ENCODE measurements at regions not wholly inside any gene's neighbourhood (a gene's known extent, or its start where the extent isn't known, plus 50 kb on each side); places are given as distances from the start of the nearest gene placed in this dataset.

DNA sequence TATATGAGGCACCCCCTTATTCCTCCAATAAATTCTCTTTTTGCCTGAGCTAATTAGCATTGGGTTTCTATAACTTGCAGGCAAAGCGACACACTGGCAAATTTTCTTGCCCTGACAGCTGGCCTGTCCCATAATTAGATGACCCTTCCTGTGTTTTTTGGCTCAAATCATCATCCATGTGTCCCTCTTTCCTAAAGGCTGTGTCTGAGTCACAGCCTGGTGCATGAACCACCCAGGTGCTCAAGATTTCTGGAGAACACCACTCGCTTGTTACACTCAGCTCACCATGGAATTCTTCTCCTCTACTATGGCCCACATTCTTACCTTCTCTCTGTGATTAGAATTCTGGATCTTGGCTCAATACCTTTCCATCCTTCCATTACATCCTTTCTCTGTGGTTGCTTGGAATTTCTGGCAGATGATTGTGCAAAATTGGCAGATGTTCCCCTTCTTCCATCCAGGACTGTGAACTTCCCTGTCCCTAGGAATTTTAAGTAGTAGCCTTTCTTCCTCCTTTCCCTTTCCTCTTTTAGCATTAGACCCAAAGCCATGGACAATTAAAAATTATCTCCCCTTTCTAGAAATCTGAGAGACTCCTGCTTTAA is 116.0 kb upstream of the ANKRD1 start:
- DNase-seq (ENCODE audit: low read depth), result peak; percentile 24

DNA sequence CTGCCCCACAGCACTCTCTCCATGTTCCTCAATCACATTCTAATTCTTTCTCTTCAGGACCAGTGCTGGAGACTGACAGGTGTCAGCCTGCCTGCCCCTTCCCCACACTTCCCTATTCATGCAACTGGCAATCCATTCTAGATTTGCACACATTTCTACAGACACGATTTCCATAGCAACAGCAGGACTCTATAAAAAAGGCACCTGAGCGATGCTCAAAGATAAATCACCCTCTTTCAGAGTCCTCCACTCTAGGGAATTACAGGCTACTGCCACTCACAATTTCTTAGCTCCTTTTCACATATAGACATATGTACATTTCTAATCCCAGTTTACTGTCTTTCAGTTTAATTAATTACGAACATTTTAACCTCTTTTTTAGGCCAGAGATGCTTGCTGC is 118.1 kb upstream of the ANKRD1 start:
- DNase-seq (ENCODE audit: low read depth), result no peak

DNA sequence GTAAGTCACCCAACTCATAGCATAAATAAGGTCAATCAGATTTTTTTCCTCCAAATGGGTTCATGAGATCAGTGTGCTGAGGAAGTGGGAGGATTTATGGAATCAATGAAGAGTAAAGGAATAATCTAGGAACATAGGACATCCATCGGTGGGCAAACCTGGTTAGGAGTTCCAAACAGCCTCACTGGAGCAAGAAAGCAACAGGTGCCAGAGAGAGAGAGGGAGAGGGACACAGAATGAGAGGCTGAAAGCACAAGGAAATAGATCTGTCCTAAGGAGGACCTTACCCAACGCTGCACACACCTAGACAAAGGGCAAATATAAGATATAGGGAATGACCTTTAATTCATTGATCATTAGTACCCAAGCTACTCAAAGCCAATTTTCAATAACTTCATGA is 119.5 kb upstream of the ANKRD1 start:
- DNase-seq (ENCODE audit: low read depth), result no peak

DNA sequence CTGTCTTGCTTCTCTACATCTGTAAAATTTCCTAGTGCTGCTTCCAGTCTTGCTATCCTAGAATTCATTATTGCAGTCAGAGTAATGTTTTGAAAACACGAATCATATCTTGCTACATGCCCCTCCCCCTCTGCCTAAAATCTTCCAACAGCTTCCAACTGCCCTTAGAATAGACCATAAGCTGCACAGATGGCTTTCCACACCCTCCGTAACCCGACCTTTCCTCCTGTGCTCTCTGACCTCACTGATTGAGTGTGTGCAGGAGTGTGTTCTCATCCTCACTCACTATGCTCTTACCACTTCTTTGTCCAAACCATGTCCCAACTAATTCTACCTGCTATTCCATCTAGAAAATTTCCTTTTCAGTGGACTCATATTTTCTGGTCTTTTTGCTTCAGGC is 121.2 kb upstream of the ANKRD1 start:
- DNase-seq (ENCODE audit: low read depth), result no peak

DNA sequence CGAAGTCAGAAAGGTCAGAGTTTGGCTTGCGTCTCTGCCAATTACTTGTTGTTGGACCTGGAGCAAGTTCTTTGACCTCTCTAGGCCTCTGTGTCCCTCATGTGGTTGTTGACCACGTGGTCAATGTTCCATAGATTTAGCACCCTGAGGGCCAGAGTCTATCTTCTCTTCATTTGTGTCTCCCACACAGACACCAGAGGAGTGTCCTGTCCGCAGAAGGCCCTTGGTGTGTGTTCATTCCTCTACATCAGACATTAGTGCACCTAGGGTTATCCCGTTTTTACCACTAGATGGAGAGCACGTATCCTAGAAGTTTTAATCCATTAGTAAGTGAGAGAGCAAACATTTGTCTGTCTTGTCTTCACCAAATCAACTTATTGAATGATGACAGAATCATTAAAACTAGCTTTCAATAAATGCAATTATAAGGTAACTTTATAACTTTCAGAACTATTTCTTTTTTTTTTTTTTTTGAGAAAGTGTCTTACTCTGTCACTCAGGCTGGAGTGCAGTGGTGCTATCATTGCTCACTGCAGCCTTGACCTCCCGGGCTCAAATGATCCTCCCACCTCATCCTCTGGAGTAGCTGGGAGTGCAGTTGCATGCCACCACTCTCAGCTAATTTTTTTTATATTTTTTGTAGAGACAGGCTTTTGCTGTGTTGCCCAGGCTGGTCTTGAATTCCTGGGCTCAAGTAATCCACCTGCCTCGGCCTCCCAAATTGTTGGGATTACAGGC is 122.5 kb upstream of the ANKRD1 start:
- DNase-seq (ENCODE audit: low read depth), result peak; percentile 45

DNA sequence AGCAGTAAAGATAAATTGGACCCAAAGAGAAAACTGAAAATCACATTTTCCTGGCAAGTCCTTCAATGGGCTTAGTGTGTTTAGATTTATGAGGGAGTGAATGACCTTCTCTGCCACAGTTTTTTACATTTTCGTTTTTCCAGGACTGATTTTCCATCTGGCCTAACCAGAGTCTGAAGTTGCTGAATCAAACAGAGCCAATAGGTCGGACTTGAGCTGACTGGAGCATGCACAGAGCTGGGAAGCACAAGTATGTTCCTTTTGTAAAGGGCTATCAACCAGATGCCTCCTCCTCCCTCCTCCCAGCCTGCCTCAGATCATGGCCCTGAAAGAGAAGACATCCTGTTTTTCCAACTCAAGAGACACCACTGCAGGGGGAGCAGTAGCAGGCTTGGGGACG is 126.0 kb upstream of the ANKRD1 start:
- no peak for DNase-seq (ENCODE audit: low read depth)

DNA sequence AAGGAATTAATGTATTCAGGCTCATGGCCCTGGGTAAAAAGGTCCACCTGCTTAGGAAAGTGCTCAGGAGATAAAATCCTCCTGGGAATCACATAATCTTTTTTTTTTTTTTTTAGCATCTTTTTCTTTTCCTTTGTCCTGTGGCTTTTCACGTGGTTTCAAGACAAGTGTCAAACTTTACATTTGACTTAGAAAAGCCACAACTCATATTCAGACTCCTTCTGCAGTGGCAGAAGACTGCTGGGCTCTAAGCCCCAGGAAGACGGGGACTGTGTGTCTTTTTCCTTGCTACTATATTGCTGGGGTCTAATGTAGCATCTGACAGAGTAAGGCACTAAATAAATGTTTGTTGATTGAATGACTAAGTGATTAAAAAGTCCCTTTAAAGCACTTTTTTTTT is 127.5 kb upstream of the ANKRD1 start:
- DNase-seq (ENCODE audit: low read depth), result no peak

DNA sequence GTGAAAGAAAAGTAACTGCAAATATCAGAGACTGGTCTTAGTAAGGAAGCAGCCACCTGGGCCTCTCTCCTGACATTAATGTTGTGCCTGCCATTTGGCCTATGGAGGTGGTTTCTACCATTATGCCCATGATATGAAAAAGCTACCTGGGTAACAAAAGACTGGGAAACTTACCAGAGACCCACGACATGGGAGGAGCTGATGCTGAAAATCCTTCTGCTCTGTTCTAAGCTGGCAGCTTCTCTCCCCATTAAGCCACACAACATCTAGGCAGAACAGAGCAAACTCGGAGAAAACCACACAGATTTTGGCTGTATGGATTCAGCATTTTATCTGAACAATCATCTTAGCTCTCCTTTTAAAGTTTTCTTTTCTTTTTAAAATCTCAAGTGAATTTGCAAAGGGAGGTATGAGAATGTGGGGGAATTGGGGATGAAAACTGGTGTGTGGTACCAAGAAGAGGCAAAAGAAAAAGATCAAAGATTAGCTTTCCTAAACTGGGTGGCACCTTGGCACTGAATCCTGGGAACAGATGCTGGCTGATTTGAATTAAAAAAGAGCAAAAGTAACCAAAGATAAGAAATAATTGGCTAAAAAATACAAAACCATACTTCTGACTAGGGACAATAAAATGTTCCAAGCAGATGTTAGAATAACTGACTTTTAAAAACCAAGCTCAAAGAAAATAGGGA is 128.6 kb upstream of the ANKRD1 start:
- DNase-seq (ENCODE audit: low read depth), result no peak

DNA sequence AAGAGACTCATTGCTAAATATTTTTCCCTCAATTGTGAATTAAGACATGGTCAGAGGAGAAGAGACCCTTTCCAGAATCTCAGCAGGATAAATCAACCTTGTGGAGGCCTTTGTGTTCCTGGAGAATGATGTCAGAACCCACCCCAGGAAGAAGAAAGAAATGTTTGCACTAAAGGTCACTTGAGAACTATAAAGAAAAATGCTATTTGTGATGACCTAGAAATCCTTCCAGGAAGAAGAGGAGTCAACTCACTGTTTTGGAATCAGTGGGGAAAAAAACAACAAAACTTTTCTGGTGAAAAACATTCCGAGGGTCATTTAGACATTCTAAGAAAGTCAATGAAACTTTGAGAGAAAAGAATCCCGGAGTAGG is 129.1 kb upstream of the ANKRD1 start:
- no peak for DNase-seq (ENCODE audit: low read depth)

DNA sequence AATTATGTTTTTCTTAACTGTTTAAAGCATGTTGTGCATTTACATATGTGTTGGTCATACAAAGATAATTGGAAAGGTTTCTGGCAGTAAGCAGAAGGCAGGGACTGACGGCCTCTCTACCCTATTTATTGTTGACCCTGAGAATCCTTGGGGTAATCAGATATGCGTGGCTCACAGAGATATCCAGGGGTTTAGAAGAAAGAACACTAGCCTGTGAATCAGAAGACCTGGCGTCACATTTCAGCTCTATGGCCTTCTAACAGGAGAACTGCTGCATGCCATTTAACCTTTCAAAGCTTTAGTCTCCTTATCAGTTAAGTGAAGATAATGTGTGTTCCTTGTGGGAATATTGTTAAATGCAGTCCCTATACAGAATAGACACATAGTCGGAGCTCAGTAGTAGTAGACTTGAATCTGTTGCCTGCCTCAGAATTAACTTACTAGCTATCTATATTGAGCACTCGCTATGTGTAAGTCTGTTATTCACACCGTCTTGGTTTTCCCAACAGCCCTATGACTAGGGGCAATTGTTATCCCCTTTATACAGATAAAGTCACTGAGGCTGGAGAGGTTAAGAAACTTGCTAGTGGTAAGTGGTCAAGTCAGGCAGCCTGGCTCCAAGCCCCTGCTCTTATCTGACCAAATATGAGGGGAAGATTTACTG is 129.6 kb upstream of the ANKRD1 start:
- DNase-seq (ENCODE audit: low read depth), result no peak

DNA sequence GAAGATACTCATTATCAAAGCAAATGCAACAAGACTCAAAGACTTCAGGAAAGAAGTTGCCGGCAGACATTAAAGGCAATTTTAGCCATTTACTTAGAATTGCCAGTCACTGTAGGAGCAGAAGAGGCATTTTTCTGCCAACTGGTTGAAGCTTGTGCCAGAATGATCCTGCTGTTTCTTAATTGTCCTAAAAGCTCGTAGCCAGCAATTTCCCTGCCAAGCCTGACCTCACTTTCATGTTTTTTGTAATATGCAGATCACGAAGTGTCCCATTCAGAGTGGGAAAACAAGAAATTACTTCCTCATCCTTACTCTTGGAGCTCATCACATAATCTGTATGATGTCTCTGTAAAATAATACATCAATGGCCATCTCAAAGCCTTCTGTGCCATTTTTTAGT is 130.9 kb upstream of the ANKRD1 start:
- no peak for DNase-seq (ENCODE audit: low read depth)

DNA sequence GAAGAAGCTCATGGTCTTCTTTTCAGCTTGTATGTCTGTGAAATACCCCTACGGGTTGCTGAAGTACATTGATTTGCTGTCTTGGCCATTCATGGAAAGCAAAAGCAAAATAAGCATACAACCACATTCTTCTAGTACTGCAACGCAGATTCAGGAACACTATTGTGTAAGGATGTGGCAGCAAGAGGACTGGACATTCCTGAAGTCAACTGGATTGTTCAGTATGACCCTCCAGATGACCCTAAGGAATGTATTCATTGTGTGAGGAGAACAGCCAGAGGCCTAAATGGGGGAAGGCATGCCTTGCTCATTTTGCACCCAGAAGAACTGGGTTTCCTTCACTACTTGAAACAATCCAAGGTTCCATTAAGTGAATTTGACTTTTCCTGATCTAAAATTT is 133.4 kb upstream of the ANKRD1 start:
- DNase-seq (ENCODE audit: low read depth), result peak; percentile 4

DNA sequence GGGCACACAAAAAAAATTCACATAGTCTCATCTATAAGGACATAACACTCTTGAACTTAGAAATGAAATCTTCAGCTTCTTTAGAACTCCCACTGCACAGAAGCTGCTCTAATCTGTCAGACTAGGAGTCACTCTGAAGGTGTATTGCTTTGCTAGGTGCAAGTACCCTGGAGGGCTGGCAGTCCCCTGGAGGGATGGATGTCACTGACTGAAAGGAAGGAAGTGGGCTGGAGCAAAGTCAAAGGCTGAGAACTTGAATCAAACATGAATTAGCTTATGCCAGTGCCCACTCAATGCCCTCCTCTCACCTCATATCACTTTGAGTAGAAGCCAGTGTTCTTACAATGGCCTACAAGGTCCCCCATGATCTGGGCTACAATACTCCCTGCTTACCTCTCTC is 140.3 kb upstream of the ANKRD1 start:
- no peak for DNase-seq (ENCODE audit: low read depth)

DNA sequence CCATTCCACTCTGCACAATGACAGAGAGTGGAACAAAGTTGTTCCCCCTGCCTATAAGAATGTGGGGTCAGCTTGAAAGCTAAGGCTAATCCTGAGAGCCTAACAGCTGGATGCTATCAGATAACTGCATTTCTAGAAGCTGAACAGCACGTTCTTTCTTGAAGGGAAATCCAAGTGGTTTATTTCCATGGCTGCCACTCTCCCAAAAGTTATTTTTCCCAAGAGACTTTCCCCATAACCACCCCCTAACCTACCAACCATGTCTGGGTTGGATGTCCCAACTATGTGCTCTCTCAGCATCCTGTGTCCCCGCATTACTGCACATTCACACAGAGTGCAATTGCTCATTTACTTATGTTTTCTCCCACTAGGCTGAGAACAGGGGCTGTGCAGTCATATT is 140.7 kb upstream of the ANKRD1 start:
- no peak for DNase-seq (ENCODE audit: low read depth)

DNA sequence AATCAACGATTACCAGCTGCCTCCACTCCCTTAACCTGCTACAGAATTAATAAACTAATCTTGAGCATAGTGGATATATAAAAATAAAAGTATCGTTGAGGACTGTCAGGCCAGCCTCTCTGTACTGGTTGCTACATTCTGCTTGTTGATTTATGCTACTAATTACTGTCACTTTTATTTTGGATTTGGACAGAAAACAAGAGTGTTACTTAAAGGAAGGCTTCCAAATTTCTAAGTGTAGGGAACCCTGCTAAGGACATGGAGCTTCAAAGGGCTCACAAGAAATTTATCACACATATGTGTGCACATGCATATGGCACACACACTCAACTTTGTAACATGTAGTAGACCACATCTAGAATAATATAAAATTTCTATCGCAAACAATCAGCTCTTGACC is 141.2 kb upstream of the ANKRD1 start:
- no peak for DNase-seq (ENCODE audit: low read depth)

DNA sequence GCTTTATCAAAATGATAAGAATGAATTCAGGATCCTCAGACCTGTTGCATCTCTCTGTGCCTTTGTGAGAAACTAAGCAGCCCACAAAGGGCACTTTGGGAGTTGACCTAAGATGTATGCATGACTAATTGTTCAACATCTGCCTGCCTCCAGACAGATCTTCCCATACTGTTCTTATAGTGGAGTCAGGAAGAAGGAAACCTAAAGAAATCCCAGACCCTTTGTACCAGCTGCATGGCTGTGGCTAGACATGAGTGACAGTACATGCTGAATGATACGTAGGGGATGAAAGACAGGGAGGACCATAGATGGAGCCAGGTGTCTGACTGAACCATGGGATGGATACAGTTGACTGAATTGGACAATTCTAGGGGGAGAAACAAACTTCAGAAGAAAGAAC is 148.7 kb upstream of the PCGF5 start:
- no peak for DNase-seq (ENCODE audit: low read depth)

DNA sequence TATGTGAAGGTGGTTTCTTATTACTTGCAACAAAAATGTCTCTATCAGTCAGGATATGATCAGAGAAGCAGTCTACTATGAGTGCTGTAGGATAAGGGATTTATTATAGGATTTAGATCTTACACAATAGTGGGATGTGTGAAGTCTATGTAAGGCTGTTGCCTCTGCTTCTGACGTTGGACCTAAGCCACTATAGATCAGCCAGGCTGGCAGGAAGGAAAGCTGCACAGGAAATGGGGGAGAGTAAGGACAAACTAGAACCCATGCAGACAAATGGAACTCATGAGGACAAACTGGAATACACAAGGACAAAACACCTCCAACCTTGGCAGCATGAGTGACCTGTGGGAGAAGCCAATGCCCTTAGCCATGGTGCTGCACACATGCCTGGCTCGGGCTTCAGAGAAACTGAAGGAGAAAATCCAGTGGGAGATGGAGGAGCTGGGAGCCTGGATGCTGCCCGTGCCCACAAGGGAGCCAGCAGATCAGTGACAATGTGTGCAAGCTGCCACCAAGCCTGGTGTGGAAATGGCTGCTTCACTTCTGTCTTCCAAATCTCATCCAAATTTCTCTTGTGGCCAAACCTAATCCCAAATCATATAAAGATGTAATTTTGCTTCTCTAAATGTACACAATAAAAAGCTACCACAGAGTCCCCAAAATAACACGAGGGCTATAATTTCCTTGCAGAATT is 147.0 kb upstream of the PCGF5 start:
- DNase-seq (ENCODE audit: low read depth), result no peak

DNA sequence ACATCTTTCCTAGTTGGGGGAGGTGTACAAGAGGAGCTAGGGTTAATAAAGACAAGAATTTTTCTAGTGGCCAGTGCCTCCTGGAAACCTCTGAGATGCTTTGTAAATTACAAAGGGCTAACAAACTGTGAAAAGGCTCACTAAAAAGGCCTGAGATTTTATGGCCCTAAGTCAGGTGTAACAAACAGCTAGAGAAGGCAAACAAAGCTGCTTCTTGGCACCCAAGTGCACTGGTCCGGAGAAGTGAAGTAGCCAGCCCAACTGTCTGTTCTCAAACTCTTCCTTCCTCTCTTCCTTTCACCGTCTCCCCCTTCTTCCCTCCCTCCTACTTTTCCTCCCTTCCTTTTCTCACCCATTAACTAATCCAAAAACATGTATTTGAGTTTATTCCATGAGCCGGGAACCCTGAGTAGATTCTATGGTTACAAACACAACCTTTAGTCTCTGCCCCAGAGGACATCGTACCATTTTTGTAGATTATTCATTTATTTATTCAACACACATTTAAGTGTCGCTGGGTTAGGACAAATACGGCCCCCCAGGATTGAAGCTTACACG is 143.4 kb upstream of the PCGF5 start:
- no peak for DNase-seq (ENCODE audit: low read depth)

DNA sequence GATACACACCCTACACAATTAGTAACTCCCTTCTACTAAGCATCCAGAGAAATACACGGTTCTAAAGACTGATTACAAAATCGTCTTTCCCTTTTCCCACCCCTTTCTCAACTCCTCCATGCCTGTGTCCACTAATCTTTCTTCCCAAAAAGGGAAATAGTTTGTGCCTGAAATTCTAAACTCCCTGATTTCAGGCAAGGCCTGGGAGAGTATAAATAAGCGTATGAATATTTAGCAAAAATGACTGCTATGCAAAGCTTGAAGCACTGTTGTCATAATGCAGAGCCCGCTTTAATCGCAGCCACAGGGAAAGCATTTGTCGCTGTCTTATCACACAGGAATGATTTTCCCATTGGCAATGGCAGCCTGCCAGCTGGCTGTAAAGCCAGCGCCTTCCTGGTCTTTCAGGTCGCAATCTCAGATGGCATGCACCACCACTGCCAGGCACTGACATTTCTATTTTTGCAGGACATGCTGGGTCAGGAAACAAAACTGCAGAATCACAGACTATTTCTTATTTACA is 142.9 kb upstream of the PCGF5 start:
- DNase-seq (ENCODE audit: low read depth), result peak; percentile 77

DNA sequence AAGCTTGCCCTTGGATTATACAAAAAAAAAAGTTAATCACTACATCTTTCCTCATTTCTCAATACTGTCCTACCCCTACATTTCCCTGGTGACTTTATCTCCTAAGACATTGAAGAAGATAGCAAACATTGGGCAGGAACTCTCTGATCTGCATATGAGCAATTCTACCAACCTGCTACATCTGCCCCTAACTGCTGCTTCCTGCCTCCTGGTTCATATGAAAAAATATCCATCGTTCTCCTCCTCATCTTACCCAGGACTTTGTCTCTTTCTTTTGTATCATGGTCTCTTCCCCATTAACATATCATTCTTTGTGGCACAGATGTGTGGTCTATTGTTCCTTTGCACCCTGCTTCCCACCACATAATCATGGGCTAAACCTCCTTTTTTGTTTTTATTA is 139.7 kb upstream of the PCGF5 start:
- DNase-seq (ENCODE audit: low read depth), result no peak

DNA sequence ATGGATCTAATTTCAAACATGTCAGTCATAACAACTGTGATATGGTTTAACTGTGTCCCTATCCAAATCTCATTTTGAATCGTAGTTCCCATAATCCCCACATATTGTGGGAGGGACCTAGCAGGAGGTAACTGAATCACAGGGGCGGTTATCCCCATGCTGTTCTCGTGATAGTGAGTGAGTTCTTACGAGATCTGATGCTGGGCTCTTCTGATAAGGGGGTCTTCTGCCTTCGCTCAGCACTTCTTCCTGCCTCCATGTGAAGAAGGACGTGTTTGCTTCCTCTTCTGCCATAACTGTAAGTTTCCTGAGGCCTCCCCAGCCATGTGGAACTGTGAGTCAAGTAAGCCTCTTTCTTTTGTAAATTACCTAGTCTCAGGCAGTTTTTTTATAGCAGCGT is 138.0 kb upstream of the PCGF5 start:
- no peak for DNase-seq (ENCODE audit: low read depth)
